SK-N-SH (cell line): ENCODE measurements at regions not wholly inside any gene's neighbourhood (a gene's known extent, or its start where the extent isn't known, plus 50 kb on each side); places are given as distances from the start of the nearest gene placed in this dataset.

Experiments used
- CTCF ChIA-PET: fragments of 300-600, 350-600 bp; formaldehyde crosslinking; extraction: SDS; loops from one replicate; lab custom pipeline; 2021; lab: Yijun Ruan, JAX
- POLR2A ChIA-PET: fragments of 350-600 bp; sonication (Branson Sonifier 250); formaldehyde crosslinking; extraction: SDS; loops from one replicate; lab custom pipeline; 2020; ENCODE audit warnings: antibody characterized with exemption, inconsistent platforms; lab: Yijun Ruan, JAX
- DNase-seq: peaks from one replicate; pipeline ENCODE4 v3.0.0; 2012
- H2AFZ ChIP-seq: fragments of 200-600 bp; sonication (generic); 2 replicates; pipeline ENCODE4 v1.8.1; 2016; ENCODE audit warnings: antibody characterized with exemption, mild to moderate bottlenecking, low read depth
- H3F3A ChIP-seq: fragments of 200-600 bp; sonication (generic); replicated peaks from 2 replicates; pipeline ENCODE3; 2016; ENCODE audit warnings: antibody characterized with exemption, mild to moderate bottlenecking; ENCODE audit not compliant: insufficient read depth
- H3K27ac ChIP-seq, 2 experiments: fragments of 200-500 bp in 1 of 2; fragments of 200-600 bp in 1 of 2; sonication (Bioruptor generic) in 1 of 2; sonication (generic), shearing (Covaris generic) in 1 of 2; 2 replicates each; pipeline versions ENCODE4 v1.5.1 to v1.6.1; 2014 to 2016; ENCODE audit warnings: low read depth in 2 of 2, inconsistent platforms in 1 of 2, low read length in 1 of 2, mild to moderate bottlenecking in 1 of 2, mixed read lengths in 1 of 2
- H3K27me3 ChIP-seq: fragments of 200-600 bp; sonication (generic), shearing (Covaris generic); 2 replicates; pipeline ENCODE4 v1.6.1; 2016; ENCODE audit warnings: mixed run types; ENCODE audit not compliant: insufficient read depth
- H3K36me3 ChIP-seq, 2 experiments: fragments of 200-500 bp in 1 of 2; fragments of 200-600 bp in 1 of 2; sonication (Bioruptor generic) in 1 of 2; sonication (generic) in 1 of 2; replicated peaks in 1 of 2; 2 replicates each; pipeline versions ENCODE3 to v1.5.1; 2014 to 2016; ENCODE audit warnings: low read length in 1 of 2, mild to moderate bottlenecking in 1 of 2; ENCODE audit not compliant: insufficient read depth in 2 of 2, control insufficient read depth in 1 of 2
- H3K4me1 ChIP-seq, 2 experiments: fragments of 200-500 bp in 1 of 2; fragments of 200-600 bp in 1 of 2; sonication (Bioruptor generic) in 1 of 2; sonication (generic), shearing (Covaris generic) in 1 of 2; 2 replicates each; pipeline versions ENCODE4 v1.5.1 to v1.6.1; 2014 to 2016; ENCODE audit warnings: low read depth in 1 of 2, low read length in 1 of 2, mixed run types in 1 of 2; ENCODE audit not compliant: insufficient read depth in 2 of 2, control insufficient read depth in 1 of 2
- H3K4me2 ChIP-seq: fragments of 200-600 bp; sonication (generic), shearing (Covaris generic); 2 replicates; pipeline ENCODE4 v1.6.1; 2017; ENCODE audit warnings: mixed run types
- H3K4me3 ChIP-seq, 2 experiments: fragments of 200-500 bp in 1 of 2; fragments of 200-600 bp in 1 of 2; sonication (Bioruptor generic) in 1 of 2; sonication (generic), shearing (Covaris generic) in 1 of 2; 2 replicates each; pipeline versions ENCODE4 v1.5.1 to v1.8.1; 2014 to 2016; ENCODE audit warnings: low read depth in 2 of 2, inconsistent platforms in 1 of 2, low read length in 1 of 2, mild to moderate bottlenecking in 1 of 2, mixed read lengths in 1 of 2, moderate library complexity in 1 of 2
- H3K79me2 ChIP-seq: fragments of 200-600 bp; sonication (generic); 2 replicates; pipeline ENCODE4 v1.8.1; 2017; ENCODE audit warnings: mild to moderate bottlenecking; ENCODE audit not compliant: insufficient read depth
- H3K9ac ChIP-seq: fragments of 200-600 bp; sonication (generic); 2 replicates; pipeline ENCODE4 v1.6.1; 2017; ENCODE audit warnings: mixed run types
- H3K9me2 ChIP-seq: fragments of 200-600 bp; sonication (generic); 2 replicates; pipeline ENCODE4 v1.6.1; 2017; ENCODE audit warnings: mixed run types
- H3K9me3 ChIP-seq: fragments of 200-600 bp; sonication (generic); 2 replicates; pipeline ENCODE4 v1.6.1; 2017; ENCODE audit warnings: mixed run types, mild to moderate bottlenecking, moderate library complexity
- H4K20me1 ChIP-seq: fragments of 200-600 bp; sonication (generic); 2 replicates; pipeline ENCODE4 v1.6.1; 2017; ENCODE audit warnings: mild to moderate bottlenecking, mixed run types; ENCODE audit not compliant: insufficient read depth
- CHD2 ChIP-seq: fragments of 150-350 bp; IDR thresholded peaks from 2 replicates; pipeline ENCODE4 v1.6.1; 2018; ENCODE audit warnings: low read length; ENCODE audit not compliant: partially characterized antibody
- CTCF ChIP-seq: fragments of 200-600 bp; sonication (generic); IDR thresholded peaks from 2 replicates; pipeline ENCODE4 v1.6.1; 2017; ENCODE audit warnings: antibody characterized with exemption, mild to moderate bottlenecking, moderate library complexity
- ELF1 ChIP-seq: IDR thresholded peaks from 2 replicates; pipeline ENCODE4 v1.4.0; 2012
- EP300 ChIP-seq, 2 experiments: IDR thresholded peaks; 2 replicates each; pipeline versions ENCODE4 v1.4.0 to v1.6.1; 2012; ENCODE audit warnings: borderline replicate concordance in 1 of 2, low read depth in 1 of 2, low read length in 1 of 2
- FOXJ3 ChIP-seq: sonication (generic); formaldehyde crosslinking; IDR thresholded peaks from 2 replicates; pipeline ENCODE4 v1.5.1; 2020; ENCODE audit warnings: mild to moderate bottlenecking, missing genetic modification reagents
- NRF1 ChIP-seq: IDR thresholded peaks from 2 replicates; pipeline ENCODE4 v1.6.1; 2012; ENCODE audit warnings: low read depth, mild to moderate bottlenecking, low read length
- PBX3 ChIP-seq: IDR thresholded peaks from 2 replicates; pipeline ENCODE4; 2012
- REST ChIP-seq: IDR thresholded peaks from 2 replicates; pipeline ENCODE4 v1.6.1; 2012; ENCODE audit warnings: mild to moderate bottlenecking, low read depth, low read length, moderate library complexity

GRCh38 chr7:45515346-45515745, 58.8 kb upstream of the ADCY1 start:
- H3K9me3 ChIP-seq: no peaks in the 10 kb centered on the region
- ChIA-PET POLR2A (no interaction called here), CTCF (no interaction called here)
- H3K4me1 ChIP-seq: peaks cover 0 to 3% of the 10 kb centered on the region in 2 experiments; a peak in 1 of 4 replicates
- H3K27ac ChIP-seq: no peak overlapping the region
- no peaks in the 10 kb centered on the region for H3K36me3 ChIP-seq
- no peaks in the 10 kb centered on the region for H3K27me3 ChIP-seq
- no peak overlapping the region for H3K9ac ChIP-seq
- H3K4me2 ChIP-seq: no peak overlapping the region
- TF ChIP-seq REST: no peak
- no peak for TF ChIP-seq NRF1
- TF ChIP-seq PBX3: no peak
- no peak for TF ChIP-seq FOXJ3 (CRISPR knock-in tag)
- TF ChIP-seq CTCF: no peak
- TF ChIP-seq EP300 (IDR thresholded peaks at IDR 0.05; ENCODE audit: borderline replicate concordance in 1 of 2, low read depth in 1 of 2, low read length in 1 of 2): no peak
- no peak for TF ChIP-seq CHD2
- no peak for TF ChIP-seq ELF1
- H3F3A ChIP-seq: no peaks in the 10 kb centered on the region
- H4K20me1 ChIP-seq: no peaks in the 10 kb centered on the region
- H3K79me2 ChIP-seq: no peaks in the 10 kb centered on the region
- H2AFZ ChIP-seq: no peak overlapping the region
- H3K4me3 ChIP-seq: no peak overlapping the region
- DNase-seq: no peak
- no peaks in the 10 kb centered on the region for H3K9me2 ChIP-seq
